ENCODE measurements at regions not wholly inside any gene's neighbourhood (a gene's known extent, or its start where the extent isn't known, plus 50 kb on each side); places are given as distances from the start of the nearest gene placed in this dataset.

GRCh38 chr15:100821327-100821726 lies 58.3 kb upstream of the ALDH1A3 start:
- H2AFZ ChIP-seq (ENCODE audit: low read length): no peak overlapping the region
- no peaks in the 10 kb centered on the region for H3K9me3 ChIP-seq (ENCODE audit: insufficient read depth, low read depth, low read length)
- H3K9me2 ChIP-seq (replicated peaks; ENCODE audit: low read depth, low read length): no peaks in the 10 kb centered on the region
- no peaks in the 10 kb centered on the region for H3F3A ChIP-seq (ENCODE audit: low read depth)
- H3K79me2 ChIP-seq (ENCODE audit: insufficient read depth, low read length): no peaks in the 10 kb centered on the region
- no peaks in the 10 kb centered on the region for H4K20me1 ChIP-seq (ENCODE audit: insufficient read depth, low read length, poor library complexity, severe bottlenecking)
- TF ChIP-seq, protein P1, sequence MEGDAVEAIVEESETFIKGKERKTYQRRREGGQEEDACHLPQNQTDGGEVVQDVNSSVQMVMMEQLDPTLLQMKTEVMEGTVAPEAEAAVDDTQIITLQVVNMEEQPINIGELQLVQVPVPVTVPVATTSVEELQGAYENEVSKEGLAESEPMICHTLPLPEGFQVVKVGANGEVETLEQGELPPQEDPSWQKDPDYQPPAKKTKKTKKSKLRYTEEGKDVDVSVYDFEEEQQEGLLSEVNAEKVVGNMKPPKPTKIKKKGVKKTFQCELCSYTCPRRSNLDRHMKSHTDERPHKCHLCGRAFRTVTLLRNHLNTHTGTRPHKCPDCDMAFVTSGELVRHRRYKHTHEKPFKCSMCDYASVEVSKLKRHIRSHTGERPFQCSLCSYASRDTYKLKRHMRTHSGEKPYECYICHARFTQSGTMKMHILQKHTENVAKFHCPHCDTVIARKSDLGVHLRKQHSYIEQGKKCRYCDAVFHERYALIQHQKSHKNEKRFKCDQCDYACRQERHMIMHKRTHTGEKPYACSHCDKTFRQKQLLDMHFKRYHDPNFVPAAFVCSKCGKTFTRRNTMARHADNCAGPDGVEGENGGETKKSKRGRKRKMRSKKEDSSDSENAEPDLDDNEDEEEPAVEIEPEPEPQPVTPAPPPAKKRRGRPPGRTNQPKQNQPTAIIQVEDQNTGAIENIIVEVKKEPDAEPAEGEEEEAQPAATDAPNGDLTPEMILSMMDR (conservative IDR thresholded peaks at IDR 0.05; ENCODE audit: low read length): no peak
- no peak overlapping the region for H3K4me2 ChIP-seq (ENCODE audit: low read depth, low read length, poor library complexity, severe bottlenecking)
- no peak overlapping the region for H3K4me3 ChIP-seq (ENCODE audit: low read length, poor library complexity, severe bottlenecking)
- no peaks in the 10 kb centered on the region for H3K36me3 ChIP-seq (ENCODE audit: insufficient read depth, low read length)
- no peaks in the 10 kb centered on the region for H3K27me3 ChIP-seq (ENCODE audit: insufficient read depth, low read length, poor library complexity, severe bottlenecking)
- H3K4me1 ChIP-seq (ENCODE audit: insufficient read depth, low read length, poor library complexity, severe bottlenecking): no peaks in the 10 kb centered on the region
- H3K9ac ChIP-seq (ENCODE audit: low read depth, low read length, poor library complexity, severe bottlenecking): no peak overlapping the region

DNA sequence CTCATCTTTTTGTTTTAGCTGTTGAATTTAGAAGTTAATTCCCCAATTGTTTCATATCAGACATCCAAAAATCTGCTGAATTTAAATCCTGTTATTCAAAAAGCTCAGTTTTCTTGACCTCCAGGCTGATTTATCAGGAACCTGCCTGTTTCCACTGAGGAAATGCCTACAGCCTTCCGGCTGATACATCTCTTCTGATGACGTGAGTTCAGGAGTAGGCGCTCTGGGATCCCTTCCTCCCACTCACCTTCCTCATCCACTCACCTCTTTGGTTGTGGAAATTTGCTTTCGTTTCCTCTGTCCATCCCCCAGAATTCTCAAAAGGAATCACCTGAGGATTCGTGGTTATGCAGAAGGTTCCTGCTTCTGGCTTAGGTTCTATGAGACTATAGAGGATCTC lies 55.4 kb upstream of the ALDH1A3 start:
- H3K9me2 ChIP-seq (replicated peaks; ENCODE audit: low read depth, low read length): no peaks in the 10 kb centered on the region
- no peak overlapping the region for H3K4me3 ChIP-seq (ENCODE audit: low read length, poor library complexity, severe bottlenecking)
- H3K79me2 ChIP-seq (ENCODE audit: insufficient read depth, low read length): no peaks in the 10 kb centered on the region
- H3K4me1 ChIP-seq (ENCODE audit: insufficient read depth, low read length, poor library complexity, severe bottlenecking): no peaks in the 10 kb centered on the region
- no peaks in the 10 kb centered on the region for H3K36me3 ChIP-seq (ENCODE audit: insufficient read depth, low read length)
- no peaks in the 10 kb centered on the region for H3K9me3 ChIP-seq (ENCODE audit: insufficient read depth, low read depth, low read length)
- H3K27me3 ChIP-seq (ENCODE audit: insufficient read depth, low read length, poor library complexity, severe bottlenecking): no peaks in the 10 kb centered on the region
- no peaks in the 10 kb centered on the region for H3F3A ChIP-seq (ENCODE audit: low read depth)
- no peak overlapping the region for H3K9ac ChIP-seq (ENCODE audit: low read depth, low read length, poor library complexity, severe bottlenecking)
- H2AFZ ChIP-seq (ENCODE audit: low read length): no peak overlapping the region
- no peak for TF ChIP-seq EZH2phosphoT487 (IDR thresholded peaks at IDR 0.05; ENCODE audit: borderline replicate concordance)
- TF ChIP-seq, protein P1 (conservative IDR thresholded peaks at IDR 0.05; ENCODE audit: low read length): no peak
- H4K20me1 ChIP-seq (ENCODE audit: insufficient read depth, low read length, poor library complexity, severe bottlenecking): no peaks in the 10 kb centered on the region
- no peak overlapping the region for H3K4me2 ChIP-seq (ENCODE audit: low read depth, low read length, poor library complexity, severe bottlenecking)

- Histone ChIP-seq H2AFZ (ENCODE audit: low read length) (no peak overlapping the region), H3K4me1 (ENCODE audit: insufficient read depth, low read length, poor library complexity, severe bottlenecking) (no peaks in the 10 kb centered on the region), H3K4me2 (ENCODE audit: low read depth, low read length, poor library complexity, severe bottlenecking) (no peak overlapping the region), H3K9me3 (ENCODE audit: insufficient read depth, low read depth, low read length) (no peaks in the 10 kb centered on the region), H3K9me2 (replicated peaks; ENCODE audit: low read depth, low read length) (no peaks in the 10 kb centered on the region), H3K27me3 (ENCODE audit: insufficient read depth, low read length, poor library complexity, severe bottlenecking) (no peaks in the 10 kb centered on the region), H4K20me1 (ENCODE audit: insufficient read depth, low read length, poor library complexity, severe bottlenecking) (no peaks in the 10 kb centered on the region), H3K79me2 (ENCODE audit: insufficient read depth, low read length) (no peaks in the 10 kb centered on the region), H3K9ac (ENCODE audit: low read depth, low read length, poor library complexity, severe bottlenecking) (no peak overlapping the region), H3K4me3 (ENCODE audit: low read length, poor library complexity, severe bottlenecking) (no peak overlapping the region), H3K36me3 (ENCODE audit: insufficient read depth, low read length) (no peaks in the 10 kb centered on the region), H3F3A (ENCODE audit: low read depth) (no peaks in the 10 kb centered on the region)
- TF ChIP-seq EZH2phosphoT487 (IDR thresholded peaks at IDR 0.05; ENCODE audit: borderline replicate concordance): no peak
- TF ChIP-seq, protein P1 (conservative IDR thresholded peaks at IDR 0.05; ENCODE audit: low read length): no peak
Observed at GRCh38 chr15:100829457-100829856, 50.2 kb upstream of the ALDH1A3 start.
